ENCODE measurements at regions not wholly inside any gene's neighbourhood (a gene's known extent, or its start where the extent isn't known, plus 50 kb on each side); places are given as distances from the start of the nearest gene placed in this dataset.

- TF ChIP-seq CTCF (IDR thresholded peaks at IDR 0.05; ENCODE audit: low read length), result no peak
- TF ChIP-seq EZH2 (IDR thresholded peaks at IDR 0.05; ENCODE audit: borderline replicate concordance, low read length), result no peak
Observed at GRCh38 chr10:62475551-62475950, 101.4 kb downstream of the ZNF365 start.

Data from OCI-LY1 (cell line).